Ishikawa (cell line): ENCODE measurements at regions not wholly inside any gene's neighbourhood (a gene's known extent, or its start where the extent isn't known, plus 50 kb on each side); places are given as distances from the start of the nearest gene placed in this dataset.

Experiments used
- CEBPB ChIP-seq: IDR thresholded peaks from 2 replicates; pipeline ENCODE4 v1.6.1; 2012
- CREB1 ChIP-seq: IDR thresholded peaks from 2 replicates; pipeline ENCODE4 v1.6.1; 2012; ENCODE audit warnings: low read depth
- EP300 ChIP-seq: IDR thresholded peaks from 2 replicates; pipeline ENCODE4 v1.6.1; 2012; ENCODE audit warnings: borderline replicate concordance
- MAX ChIP-seq: IDR thresholded peaks from 2 replicates; pipeline ENCODE4 v1.6.1; 2012
- RAD21 ChIP-seq: IDR thresholded peaks from 2 replicates; pipeline ENCODE4 v1.6.1; 2012; ENCODE audit warnings: low read depth
- REST ChIP-seq: IDR thresholded peaks from 2 replicates; pipeline ENCODE4 v1.6.1; 2012; ENCODE audit warnings: low read depth, mild to moderate bottlenecking

- TF ChIP-seq CREB1 = no peak
- TF ChIP-seq MAX = no peak
- no peak for TF ChIP-seq EP300
- TF ChIP-seq CEBPB = no peak
- no peak for TF ChIP-seq RAD21
- no peak for TF ChIP-seq REST
Observed at GRCh38 chr12:45584336-45584735, 145.2 kb upstream of the ARID2 start.
